Ovary (tissue), 7 donors: ENCODE measurements at regions not wholly inside any gene's neighbourhood (a gene's known extent, or its start where the extent isn't known, plus 50 kb on each side); places are given as distances from the start of the nearest gene placed in this dataset.

Experiments used
- DNase-seq, 5 donors: peaks; one replicate each; pipeline ENCODE4 v3.0.0-alpha.2; 2019 to 2020
- H3K27ac ChIP-seq, 2 donors: fragments of 200-600 bp; one replicate each; pipeline versions ENCODE4 v1.5.1 to v1.8.0; 2019 to 2022
- H3K27me3 ChIP-seq: fragments of 200-600 bp; one replicate; pipeline ENCODE4 v1.8.0; 2022
- H3K36me3 ChIP-seq: fragments of 200-600 bp; sonication (generic); one replicate; pipeline ENCODE4 v1.5.1; 2019
- H3K4me1 ChIP-seq: one replicate; pipeline ENCODE4 v1.8.1; 2013; ENCODE audit warnings: mild to moderate bottlenecking, moderate library complexity; ENCODE audit not compliant: insufficient read depth
- H3K4me3 ChIP-seq: fragments of 200-600 bp; sonication (generic); one replicate; pipeline ENCODE4 v1.5.1; 2017
- H3K9me3 ChIP-seq, 2 donors: fragments of 200-600 bp in 1 of 2; sonication (generic) in 1 of 2; one replicate each; pipeline versions ENCODE4 v1.5.1 to v1.8.1; 2013 to 2019; ENCODE audit warnings: mild to moderate bottlenecking in 1 of 2, moderate library complexity in 1 of 2
- CTCF ChIP-seq, 3 donors: fragments of 450-650 bp in 2 of 3; fragments of 200-600 bp in 1 of 3; IDR thresholded peaks; one replicate each; pipeline versions ENCODE4 v1.5.1 to v1.8.0; 2016 to 2022; ENCODE audit warnings: antibody characterized with exemption in 3 of 3, mild to moderate bottlenecking in 1 of 3
- EP300 ChIP-seq: sonication (generic); formaldehyde crosslinking; IDR thresholded peaks from one replicate; pipeline ENCODE4 v1.6.1; 2017; ENCODE audit warnings: antibody characterized with exemption
- POLR2A ChIP-seq: fragments of 450-650 bp; IDR thresholded peaks from one replicate; pipeline ENCODE4 v1.6.1; 2017; ENCODE audit warnings: antibody characterized with exemption, mild to moderate bottlenecking, moderate library complexity
- WGBS, 3 donors: extraction: QIAGEN DNeasy Blood & Tissue Kit in 1 of 3; methylation state at CpG; one replicate each; pipeline versions ENCODE4 v1.1.5 to v1.1.7; 2013 to 2017; 5-methylcytosine and 5-hydroxymethylcytosine counted together
- intact Hi-C, 4 donors: fragments of 100-400 bp; cut with DNase I; formaldehyde crosslinking; loops; one replicate each; pipeline versions ENCODE4 v1.11.0 to v1.15.1; 2022 to 2023
- donor health status: DM: no; HTN: no; CAD: no; lungs with moderate emphysema.
- donor health status: DM: no; HTN: no; CAD: no.
- donor health status: Bipolar disorder and iron deficiency.
- donor health status: DM: no; HTN: no; CAD: no.
- donor health status: DM: yes; HTN: yes; CAD: no.

DNA sequence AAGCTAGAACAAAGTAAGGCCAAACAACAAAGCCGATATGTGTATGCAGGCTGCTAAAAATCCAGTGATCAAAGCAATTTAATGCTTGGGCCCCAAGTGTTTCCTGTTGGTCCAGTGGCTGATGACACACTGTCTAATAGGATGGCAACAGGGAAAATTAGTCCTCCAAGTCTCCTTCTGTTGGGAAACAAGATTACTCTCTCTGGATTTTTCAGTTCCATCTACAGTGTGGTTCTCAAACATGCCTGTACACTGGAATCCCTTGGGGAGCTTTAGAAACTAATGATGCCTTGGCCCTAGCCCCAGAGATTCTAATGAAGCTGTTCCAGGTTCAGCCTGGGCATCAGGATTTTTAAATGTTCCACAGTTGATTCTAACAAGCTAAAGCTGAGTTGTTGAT, 198.7 kb downstream of the AHR start:
- Histone ChIP-seq H3K9me3 (no peaks in the 10 kb centered on the region), H3K27me3 (no peaks in the 10 kb centered on the region), H3K4me1 (no peaks in the 10 kb centered on the region), H3K27ac (no peak overlapping the region), H3K4me3 (no peak overlapping the region), H3K36me3 (no peaks in the 10 kb centered on the region)
- DNase-seq = no peak
- intact Hi-C loops = no loop called here
- 94 to 97% (median 97%) methylated on average over 1 of the region's 1 CpG for WGBS, 3 donors
- no peak for TF ChIP-seq POLR2A
- TF ChIP-seq EP300 = no peak
- no peak for TF ChIP-seq CTCF (IDR thresholded peaks at IDR 0.05)

GRCh38 chr7:17497549-17498167, 199.2 kb downstream of the AHR start:
- TF ChIP-seq EP300 (no peak), POLR2A (no peak), CTCF (IDR thresholded peaks at IDR 0.05) (no peak)
- Histone ChIP-seq H3K9me3 (no peaks in the 10 kb centered on the region), H3K4me1 (no peaks in the 10 kb centered on the region), H3K36me3 (no peaks in the 10 kb centered on the region), H3K27ac (no peak overlapping the region), H3K27me3 (no peaks in the 10 kb centered on the region), H3K4me3 (no peak overlapping the region)
- intact Hi-C loops = no loop called here
- WGBS, 3 donors = 38 to 39% (median 38%) methylated on average over 5 of the region's 5 CpGs
- DNase-seq = no peak

GRCh38 chr7:17498230-17498629, 199.8 kb downstream of the AHR start:
- intact Hi-C loops = no loop called here
- Histone ChIP-seq H3K4me1 (no peaks in the 10 kb centered on the region), H3K36me3 (no peaks in the 10 kb centered on the region), H3K27me3 (no peaks in the 10 kb centered on the region), H3K4me3 (no peak overlapping the region), H3K9me3 (no peaks in the 10 kb centered on the region), H3K27ac (no peak overlapping the region)
- DNase-seq = no peak
- 70 to 90% (median 79%) methylated on average over 4 of the region's 4 CpGs for WGBS, 3 donors
- TF ChIP-seq CTCF (IDR thresholded peaks at IDR 0.05) (no peak), EP300 (no peak), POLR2A (no peak)

DNA sequence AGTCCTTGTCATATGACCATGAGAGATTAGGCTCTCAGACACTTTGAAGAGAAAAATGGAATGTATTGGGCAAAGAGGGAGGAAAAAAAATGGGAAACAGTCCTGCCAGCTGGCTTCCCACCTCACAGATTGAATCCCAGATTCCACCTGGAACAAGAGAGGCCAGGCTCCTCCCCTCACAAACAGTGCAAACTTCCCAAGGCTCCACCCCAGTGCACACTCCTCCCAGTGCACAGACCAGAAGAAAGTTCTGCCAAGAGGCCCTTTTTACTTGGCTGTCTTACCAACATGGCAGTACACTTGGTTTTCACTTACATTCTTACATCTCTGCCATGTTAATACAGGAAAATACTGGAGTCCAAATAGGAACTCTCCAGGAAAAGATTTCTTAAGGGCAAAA, 202.3 kb downstream of the AHR start:
- no peaks in the 10 kb centered on the region for H3K4me1 ChIP-seq
- no peaks in the 10 kb centered on the region for H3K27me3 ChIP-seq
- intact Hi-C loops = no loop called here
- H3K36me3 ChIP-seq = no peaks in the 10 kb centered on the region
- no peak overlapping the region for H3K4me3 ChIP-seq
- no peak overlapping the region for H3K27ac ChIP-seq
- H3K9me3 ChIP-seq = no peaks in the 10 kb centered on the region
- DNase-seq = no peak
- no peak for TF ChIP-seq POLR2A
- no peak for TF ChIP-seq EP300
- no peak for TF ChIP-seq CTCF (IDR thresholded peaks at IDR 0.05)
